HCT116 (cell line): ENCODE measurements at regions not wholly inside any gene's neighbourhood (a gene's known extent, or its start where the extent isn't known, plus 50 kb on each side); places are given as distances from the start of the nearest gene placed in this dataset.

ENCODE experiments used
- CEBPB ChIP-seq: IDR thresholded peaks from 2 replicates; pipeline ENCODE4 v1.6.1; 2012; ENCODE audit warnings: low read depth
- EZH2 ChIP-seq: fragments of 200-600 bp; sonication (generic); IDR thresholded peaks from 2 replicates; pipeline ENCODE4 v1.6.1; 2017; ENCODE audit warnings: antibody characterized with exemption, mixed run types
- EZH2phosphoT487 ChIP-seq: fragments of 200-600 bp; IDR thresholded peaks from 2 replicates; pipeline ENCODE4 v1.6.1; 2018; ENCODE audit warnings: antibody characterized with exemption, borderline replicate concordance
- POLR2A ChIP-seq: IDR thresholded peaks from 2 replicates; pipeline ENCODE4 v1.7.0; 2011; ENCODE audit warnings: borderline replicate concordance; ENCODE audit not compliant: insufficient read depth, insufficient read length; ENCODE audit errors: extremely low read depth
- POLR2AphosphoS5 ChIP-seq: IDR thresholded peaks from 2 replicates; pipeline ENCODE4 v1.6.1; 2011; ENCODE audit warnings: mild to moderate bottlenecking, low read depth, low read length, moderate library complexity
- RAD21 ChIP-seq: IDR thresholded peaks from 2 replicates; pipeline ENCODE4 v1.6.1; 2012; ENCODE audit warnings: low read depth, mild to moderate bottlenecking
- SP1 ChIP-seq: IDR thresholded peaks from 2 replicates; pipeline ENCODE4 v1.6.1; 2012; ENCODE audit warnings: low read depth
- TCF7L2 ChIP-seq: IDR thresholded peaks from 2 replicates; pipeline ENCODE4 v1.7.0; 2011; ENCODE audit warnings: borderline replicate concordance, inconsistent platforms; ENCODE audit not compliant: insufficient read depth, insufficient read length; ENCODE audit errors: extremely low read depth
- YY1 ChIP-seq: IDR thresholded peaks from 2 replicates; pipeline ENCODE4 v1.6.1; 2011; ENCODE audit warnings: low read length, low read depth, moderate library complexity, mild to moderate bottlenecking; ENCODE audit not compliant: insufficient replicate concordance; ENCODE audit errors: extremely low read depth
- ZFX ChIP-seq: fragments of 450-650 bp; IDR thresholded peaks from 2 replicates; pipeline ENCODE4 v1.6.1; 2017
- ZNF274 ChIP-seq: fragments of 200-500 bp; sonication (Bioruptor generic); IDR thresholded peaks from 2 replicates; pipeline ENCODE4 v1.6.1; 2014; ENCODE audit warnings: mild to moderate bottlenecking, low read depth, low read length, inconsistent platforms
- TF ChIP-seq, protein P1 (sequence below), 3 experiments: fragments of 200-600 bp in 1 of 3; sonication (generic) in 1 of 3; IDR thresholded peaks in 2 of 3; conservative IDR thresholded peaks in 1 of 3; 2 replicates each; pipeline ENCODE4 v1.5.1; 2012 to 2017; ENCODE audit warnings: low read depth in 2 of 3, low read length in 2 of 3, antibody characterized with exemption in 1 of 3, borderline replicate concordance in 1 of 3, control low read depth in 1 of 3, mild to moderate bottlenecking in 1 of 3, mixed read lengths in 1 of 3, mixed run types in 1 of 3, moderate library complexity in 1 of 3; ENCODE audit not compliant: insufficient read depth in 1 of 3
- TF ChIP-seq, protein P2 (sequence below): IDR thresholded peaks from 2 replicates; pipeline ENCODE4 v1.6.1; 2012; ENCODE audit warnings: low read depth
- TF ChIP-seq, protein P3 (sequence below): IDR thresholded peaks from 2 replicates; pipeline ENCODE4 v1.6.1; 2011; ENCODE audit warnings: mild to moderate bottlenecking, low read length, moderate library complexity; ENCODE audit not compliant: insufficient replicate concordance; ENCODE audit errors: extremely low read depth

DNA sequence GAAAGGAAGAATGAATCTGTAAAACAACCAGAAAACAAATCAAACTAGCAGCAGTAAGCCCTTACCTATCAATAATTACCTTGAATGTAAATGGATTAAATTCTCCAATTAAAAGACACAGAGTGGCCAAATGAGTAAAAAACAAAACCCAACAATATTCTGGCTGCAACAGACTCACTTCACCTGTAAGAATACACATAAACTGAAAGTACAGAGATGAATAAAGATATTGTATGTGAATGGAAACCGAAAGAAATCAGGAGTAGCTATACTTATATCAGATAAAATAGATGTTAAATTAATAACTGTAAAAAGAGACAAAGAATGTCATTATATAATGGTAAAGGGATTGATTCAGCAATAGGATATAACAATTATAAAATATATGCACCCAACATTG lies 514.5 kb upstream of the DPPA4 start:
- TF ChIP-seq EZH2phosphoT487, result no peak
- TF ChIP-seq, protein P1, sequence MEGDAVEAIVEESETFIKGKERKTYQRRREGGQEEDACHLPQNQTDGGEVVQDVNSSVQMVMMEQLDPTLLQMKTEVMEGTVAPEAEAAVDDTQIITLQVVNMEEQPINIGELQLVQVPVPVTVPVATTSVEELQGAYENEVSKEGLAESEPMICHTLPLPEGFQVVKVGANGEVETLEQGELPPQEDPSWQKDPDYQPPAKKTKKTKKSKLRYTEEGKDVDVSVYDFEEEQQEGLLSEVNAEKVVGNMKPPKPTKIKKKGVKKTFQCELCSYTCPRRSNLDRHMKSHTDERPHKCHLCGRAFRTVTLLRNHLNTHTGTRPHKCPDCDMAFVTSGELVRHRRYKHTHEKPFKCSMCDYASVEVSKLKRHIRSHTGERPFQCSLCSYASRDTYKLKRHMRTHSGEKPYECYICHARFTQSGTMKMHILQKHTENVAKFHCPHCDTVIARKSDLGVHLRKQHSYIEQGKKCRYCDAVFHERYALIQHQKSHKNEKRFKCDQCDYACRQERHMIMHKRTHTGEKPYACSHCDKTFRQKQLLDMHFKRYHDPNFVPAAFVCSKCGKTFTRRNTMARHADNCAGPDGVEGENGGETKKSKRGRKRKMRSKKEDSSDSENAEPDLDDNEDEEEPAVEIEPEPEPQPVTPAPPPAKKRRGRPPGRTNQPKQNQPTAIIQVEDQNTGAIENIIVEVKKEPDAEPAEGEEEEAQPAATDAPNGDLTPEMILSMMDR (IDR thresholded peaks at IDR 0.05 in 2 of 3, conservative IDR thresholded peaks at IDR 0.05 in 1 of 3; ENCODE audit: borderline replicate concordance in 1 of 3, insufficient read depth in 1 of 3, low read depth in 2 of 3, low read length in 2 of 3), result no peak
- TF ChIP-seq, protein P2, sequence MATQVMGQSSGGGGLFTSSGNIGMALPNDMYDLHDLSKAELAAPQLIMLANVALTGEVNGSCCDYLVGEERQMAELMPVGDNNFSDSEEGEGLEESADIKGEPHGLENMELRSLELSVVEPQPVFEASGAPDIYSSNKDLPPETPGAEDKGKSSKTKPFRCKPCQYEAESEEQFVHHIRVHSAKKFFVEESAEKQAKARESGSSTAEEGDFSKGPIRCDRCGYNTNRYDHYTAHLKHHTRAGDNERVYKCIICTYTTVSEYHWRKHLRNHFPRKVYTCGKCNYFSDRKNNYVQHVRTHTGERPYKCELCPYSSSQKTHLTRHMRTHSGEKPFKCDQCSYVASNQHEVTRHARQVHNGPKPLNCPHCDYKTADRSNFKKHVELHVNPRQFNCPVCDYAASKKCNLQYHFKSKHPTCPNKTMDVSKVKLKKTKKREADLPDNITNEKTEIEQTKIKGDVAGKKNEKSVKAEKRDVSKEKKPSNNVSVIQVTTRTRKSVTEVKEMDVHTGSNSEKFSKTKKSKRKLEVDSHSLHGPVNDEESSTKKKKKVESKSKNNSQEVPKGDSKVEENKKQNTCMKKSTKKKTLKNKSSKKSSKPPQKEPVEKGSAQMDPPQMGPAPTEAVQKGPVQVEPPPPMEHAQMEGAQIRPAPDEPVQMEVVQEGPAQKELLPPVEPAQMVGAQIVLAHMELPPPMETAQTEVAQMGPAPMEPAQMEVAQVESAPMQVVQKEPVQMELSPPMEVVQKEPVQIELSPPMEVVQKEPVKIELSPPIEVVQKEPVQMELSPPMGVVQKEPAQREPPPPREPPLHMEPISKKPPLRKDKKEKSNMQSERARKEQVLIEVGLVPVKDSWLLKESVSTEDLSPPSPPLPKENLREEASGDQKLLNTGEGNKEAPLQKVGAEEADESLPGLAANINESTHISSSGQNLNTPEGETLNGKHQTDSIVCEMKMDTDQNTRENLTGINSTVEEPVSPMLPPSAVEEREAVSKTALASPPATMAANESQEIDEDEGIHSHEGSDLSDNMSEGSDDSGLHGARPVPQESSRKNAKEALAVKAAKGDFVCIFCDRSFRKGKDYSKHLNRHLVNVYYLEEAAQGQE, result no peak
- no peak for TF ChIP-seq RAD21
- TF ChIP-seq EZH2, result no peak
- TF ChIP-seq, protein P3, sequence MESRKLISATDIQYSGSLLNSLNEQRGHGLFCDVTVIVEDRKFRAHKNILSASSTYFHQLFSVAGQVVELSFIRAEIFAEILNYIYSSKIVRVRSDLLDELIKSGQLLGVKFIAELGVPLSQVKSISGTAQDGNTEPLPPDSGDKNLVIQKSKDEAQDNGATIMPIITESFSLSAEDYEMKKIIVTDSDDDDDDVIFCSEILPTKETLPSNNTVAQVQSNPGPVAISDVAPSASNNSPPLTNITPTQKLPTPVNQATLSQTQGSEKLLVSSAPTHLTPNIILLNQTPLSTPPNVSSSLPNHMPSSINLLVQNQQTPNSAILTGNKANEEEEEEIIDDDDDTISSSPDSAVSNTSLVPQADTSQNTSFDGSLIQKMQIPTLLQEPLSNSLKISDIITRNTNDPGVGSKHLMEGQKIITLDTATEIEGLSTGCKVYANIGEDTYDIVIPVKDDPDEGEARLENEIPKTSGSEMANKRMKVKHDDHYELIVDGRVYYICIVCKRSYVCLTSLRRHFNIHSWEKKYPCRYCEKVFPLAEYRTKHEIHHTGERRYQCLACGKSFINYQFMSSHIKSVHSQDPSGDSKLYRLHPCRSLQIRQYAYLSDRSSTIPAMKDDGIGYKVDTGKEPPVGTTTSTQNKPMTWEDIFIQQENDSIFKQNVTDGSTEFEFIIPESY, result no peak
- TF ChIP-seq POLR2AphosphoS5, result no peak
- no peak for TF ChIP-seq SP1
- no peak for TF ChIP-seq CEBPB
- TF ChIP-seq ZFX, result no peak
- TF ChIP-seq YY1, result no peak
- no peak for TF ChIP-seq POLR2A
- no peak for TF ChIP-seq TCF7L2
- TF ChIP-seq ZNF274, result no peak
